Hepatocyte (in vitro differentiated cells): ENCODE measurements at regions not wholly inside any gene's neighbourhood (a gene's known extent, or its start where the extent isn't known, plus 50 kb on each side); places are given as distances from the start of the nearest gene placed in this dataset.

Experiments used
- DNase-seq: peaks from one replicate; pipeline ENCODE4 v3.0.0-alpha.2; 2016; ENCODE audit warnings: low spot score
- H2AFZ ChIP-seq: fragments of 200-600 bp; sonication (generic); 2 replicates; pipeline ENCODE4 v1.6.0; 2016; ENCODE audit warnings: antibody characterized with exemption, mild to moderate bottlenecking
- H3K27ac ChIP-seq: fragments of 200-600 bp; sonication (generic); 2 replicates; pipeline ENCODE4 v1.5.1; 2016; ENCODE audit warnings: mild to moderate bottlenecking
- H3K27me3 ChIP-seq: fragments of 200-600 bp; sonication (generic); 2 replicates; pipeline ENCODE4 v1.6.1; 2016
- H3K36me3 ChIP-seq: fragments of 200-600 bp; sonication (generic); replicated peaks from 2 replicates; pipeline ENCODE4 v1.5.1; 2016; ENCODE audit warnings: low read depth; ENCODE audit not compliant: insufficient read depth
- H3K4me1 ChIP-seq: fragments of 200-600 bp; sonication (generic); 2 replicates; pipeline ENCODE4 v1.5.1; 2016; ENCODE audit warnings: mild to moderate bottlenecking, moderate library complexity; ENCODE audit not compliant: insufficient read depth
- H3K4me2 ChIP-seq: fragments of 200-600 bp; sonication (generic); 2 replicates; pipeline ENCODE4 v1.6.0; 2016
- H3K4me3 ChIP-seq: fragments of 200-600 bp; sonication (generic); 2 replicates; pipeline ENCODE4 v1.5.1; 2016; ENCODE audit warnings: mild to moderate bottlenecking
- H3K79me2 ChIP-seq: fragments of 200-600 bp; sonication (generic); 2 replicates; pipeline ENCODE4 v1.6.0; 2017; ENCODE audit warnings: mild to moderate bottlenecking
- H3K9me2 ChIP-seq: fragments of 200-600 bp; sonication (generic); replicated peaks from 2 replicates; pipeline ENCODE4 v1.6.0; 2017; ENCODE audit warnings: mild to moderate bottlenecking; ENCODE audit not compliant: insufficient read depth
- H3K9me3 ChIP-seq: fragments of 200-600 bp; sonication (generic); 2 replicates; pipeline ENCODE4 v1.5.1; 2016; ENCODE audit warnings: low read depth, mild to moderate bottlenecking
- H4K20me1 ChIP-seq: fragments of 200-600 bp; sonication (generic); 2 replicates; pipeline ENCODE4 v1.6.0; 2016; ENCODE audit warnings: mild to moderate bottlenecking; ENCODE audit not compliant: insufficient read depth, poor library complexity, severe bottlenecking
- EZH2 ChIP-seq: fragments of 200-600 bp; sonication (generic); IDR thresholded peaks from 2 replicates; pipeline ENCODE4 v1.6.1; 2016; ENCODE audit warnings: antibody characterized with exemption, mild to moderate bottlenecking, borderline replicate concordance
- EZH2phosphoT487 ChIP-seq: fragments of 200-600 bp; sonication (generic); IDR thresholded peaks from one replicate; pipeline ENCODE4 v1.6.1; 2018; ENCODE audit warnings: antibody characterized with exemption, mild to moderate bottlenecking, low read depth, moderate library complexity; ENCODE audit not compliant: unreplicated experiment, severe bottlenecking
- WGBS: methylation state at CpG from one replicate; pipeline ENCODE4 v1.1.6; 2016; ENCODE audit warnings: low lambda C conversion rate; ENCODE audit errors: missing lambda C conversion rate; 5-methylcytosine and 5-hydroxymethylcytosine counted together
- TF ChIP-seq, protein P1 (sequence below): fragments of 200-600 bp; sonication (generic); IDR thresholded peaks from 2 replicates; pipeline ENCODE4 v1.5.1; 2016; ENCODE audit warnings: antibody characterized with exemption, mild to moderate bottlenecking; ENCODE audit not compliant: poor library complexity

DNA sequence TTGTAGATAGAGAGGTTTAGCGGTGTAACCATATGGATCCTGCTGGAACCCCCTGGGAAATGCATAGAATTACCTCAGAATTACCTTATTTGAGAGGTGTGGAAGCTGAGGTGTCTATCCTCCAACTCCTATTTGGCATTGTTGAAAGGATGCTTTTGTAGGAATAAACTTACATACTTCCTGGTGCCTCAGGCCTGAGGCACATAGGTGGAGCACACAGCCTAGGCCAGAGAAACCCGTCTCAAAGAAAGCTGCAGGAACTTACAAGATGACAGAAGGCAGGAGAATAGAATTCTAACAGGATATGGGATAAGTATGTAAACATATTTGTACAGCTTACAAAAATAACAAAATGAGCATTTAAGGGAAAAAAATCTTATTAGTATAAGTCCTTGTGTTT is 1507.2 kb upstream of the ZEB2 start:
- no peak overlapping the region for H3K4me2 ChIP-seq
- no peaks in the 10 kb centered on the region for H3K4me1 ChIP-seq
- H2AFZ ChIP-seq = no peak overlapping the region
- no peaks in the 10 kb centered on the region for H3K9me2 ChIP-seq
- H3K27ac ChIP-seq = no peak overlapping the region
- no peak for DNase-seq
- no peak overlapping the region for H3K4me3 ChIP-seq
- no peaks in the 10 kb centered on the region for H3K79me2 ChIP-seq
- TF ChIP-seq EZH2 (no peak), EZH2phosphoT487 (no peak)
- TF ChIP-seq, protein P1, sequence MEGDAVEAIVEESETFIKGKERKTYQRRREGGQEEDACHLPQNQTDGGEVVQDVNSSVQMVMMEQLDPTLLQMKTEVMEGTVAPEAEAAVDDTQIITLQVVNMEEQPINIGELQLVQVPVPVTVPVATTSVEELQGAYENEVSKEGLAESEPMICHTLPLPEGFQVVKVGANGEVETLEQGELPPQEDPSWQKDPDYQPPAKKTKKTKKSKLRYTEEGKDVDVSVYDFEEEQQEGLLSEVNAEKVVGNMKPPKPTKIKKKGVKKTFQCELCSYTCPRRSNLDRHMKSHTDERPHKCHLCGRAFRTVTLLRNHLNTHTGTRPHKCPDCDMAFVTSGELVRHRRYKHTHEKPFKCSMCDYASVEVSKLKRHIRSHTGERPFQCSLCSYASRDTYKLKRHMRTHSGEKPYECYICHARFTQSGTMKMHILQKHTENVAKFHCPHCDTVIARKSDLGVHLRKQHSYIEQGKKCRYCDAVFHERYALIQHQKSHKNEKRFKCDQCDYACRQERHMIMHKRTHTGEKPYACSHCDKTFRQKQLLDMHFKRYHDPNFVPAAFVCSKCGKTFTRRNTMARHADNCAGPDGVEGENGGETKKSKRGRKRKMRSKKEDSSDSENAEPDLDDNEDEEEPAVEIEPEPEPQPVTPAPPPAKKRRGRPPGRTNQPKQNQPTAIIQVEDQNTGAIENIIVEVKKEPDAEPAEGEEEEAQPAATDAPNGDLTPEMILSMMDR = no peak
- no peaks in the 10 kb centered on the region for H3K27me3 ChIP-seq
- no peaks in the 10 kb centered on the region for H3K9me3 ChIP-seq
- H3K36me3 ChIP-seq = no peaks in the 10 kb centered on the region
- no peaks in the 10 kb centered on the region for H4K20me1 ChIP-seq
- 82% methylated on average over 2 of the region's 2 CpGs for WGBS

DNA sequence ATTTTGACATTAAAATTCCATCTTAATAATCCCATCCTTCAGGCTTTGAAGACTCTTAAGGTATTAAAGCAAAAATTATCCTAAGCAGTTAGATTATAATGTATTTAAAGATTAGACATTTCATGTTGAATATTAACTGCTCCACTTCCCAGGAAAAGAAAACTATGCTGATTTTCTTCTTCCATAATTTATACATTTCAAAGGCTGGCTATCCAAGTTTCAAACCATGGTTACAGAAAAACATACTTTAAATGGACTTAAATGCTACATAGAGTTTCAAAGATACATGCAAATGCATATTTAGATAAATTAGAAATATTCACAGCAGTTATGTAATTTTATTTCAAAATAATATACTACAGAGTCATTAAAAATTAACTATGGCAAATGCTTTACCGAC is 1505.6 kb upstream of the ZEB2 start:
- Histone ChIP-seq H3K27ac (no peak overlapping the region), H3K9me2 (no peaks in the 10 kb centered on the region), H3K27me3 (no peaks in the 10 kb centered on the region), H3K4me1 (no peaks in the 10 kb centered on the region), H3K4me2 (no peak overlapping the region), H3K79me2 (no peaks in the 10 kb centered on the region), H3K4me3 (no peak overlapping the region), H3K36me3 (no peaks in the 10 kb centered on the region), H3K9me3 (no peaks in the 10 kb centered on the region), H4K20me1 (no peaks in the 10 kb centered on the region), H2AFZ (no peak overlapping the region)
- 94% methylated on average over 1 of the region's 1 CpG for WGBS
- no peak for TF ChIP-seq EZH2phosphoT487
- TF ChIP-seq, protein P1 = no peak
- DNase-seq = no peak

DNA sequence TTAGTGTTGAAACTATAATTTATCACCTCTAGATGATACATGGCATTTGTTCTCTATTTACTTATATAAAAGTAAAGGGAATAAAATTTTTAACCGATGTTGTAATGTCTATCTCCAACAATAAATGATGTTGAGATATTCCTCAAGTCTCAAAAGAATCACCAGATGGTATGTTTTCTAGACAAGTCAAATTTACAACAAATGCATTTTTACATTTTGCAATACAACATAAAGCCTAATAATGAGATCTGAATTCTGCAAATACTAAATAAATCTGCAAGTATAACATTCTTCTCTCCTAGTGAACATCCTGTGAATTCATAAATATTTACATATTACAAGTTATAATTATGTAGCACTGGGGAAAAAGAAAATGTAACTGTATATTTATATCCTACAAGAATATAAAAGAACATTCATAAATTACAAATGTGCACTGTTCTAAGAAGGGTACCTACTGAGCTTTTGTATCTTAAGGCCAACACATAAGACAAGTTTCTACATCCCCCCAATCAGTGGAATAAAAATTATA is 1504.4 kb upstream of the ZEB2 start:
- DNase-seq = no peak
- Histone ChIP-seq H3K79me2 (no peaks in the 10 kb centered on the region), H3K4me2 (no peak overlapping the region), H4K20me1 (no peaks in the 10 kb centered on the region), H3K9me3 (no peaks in the 10 kb centered on the region), H2AFZ (no peak overlapping the region), H3K9me2 (no peaks in the 10 kb centered on the region), H3K36me3 (no peaks in the 10 kb centered on the region), H3K27me3 (no peaks in the 10 kb centered on the region), H3K4me3 (no peak overlapping the region), H3K27ac (no peak overlapping the region), H3K4me1 (no peaks in the 10 kb centered on the region)
- 85% methylated on average over 1 of the region's 1 CpG for WGBS
- TF ChIP-seq EZH2 (no peak), EZH2phosphoT487 (no peak)
- TF ChIP-seq, protein P1 = no peak

DNA sequence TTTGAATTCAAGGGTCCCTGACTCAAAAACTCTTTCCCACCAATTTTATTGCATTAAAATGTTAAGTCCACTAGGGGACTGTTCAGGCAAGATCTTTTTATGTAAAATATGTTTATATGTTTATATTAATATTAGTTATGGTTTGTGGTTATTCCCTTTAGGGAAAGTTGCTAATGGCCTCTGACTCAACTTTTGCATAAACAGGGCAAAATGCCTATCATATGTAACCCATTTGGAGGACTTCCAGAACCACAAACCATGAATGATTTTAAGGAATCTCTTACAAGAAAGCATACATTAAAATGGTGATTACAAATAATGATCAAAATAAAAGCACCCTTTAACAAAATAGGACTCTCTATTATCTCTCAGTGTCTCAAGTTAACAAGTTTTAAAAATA is 1484.5 kb upstream of the ZEB2 start:
- Histone ChIP-seq H4K20me1 (no peaks in the 10 kb centered on the region), H3K4me3 (no peak overlapping the region), H3K9me3 (no peaks in the 10 kb centered on the region), H3K27me3 (no peaks in the 10 kb centered on the region), H3K79me2 (no peaks in the 10 kb centered on the region), H3K36me3 (no peaks in the 10 kb centered on the region), H3K4me2 (no peak overlapping the region), H3K9me2 (no peaks in the 10 kb centered on the region), H3K27ac (no peak overlapping the region), H3K4me1 (no peaks in the 10 kb centered on the region), H2AFZ (no peak overlapping the region)
- no peak for DNase-seq
- TF ChIP-seq, protein P1 = no peak
- TF ChIP-seq EZH2 (no peak), EZH2phosphoT487 (no peak)
